Liver (tissue), 8 donors: ENCODE measurements at regions not wholly inside any gene's neighbourhood (a gene's known extent, or its start where the extent isn't known, plus 50 kb on each side); places are given as distances from the start of the nearest gene placed in this dataset.

Source experiments
- DNase-seq: peaks from one replicate; pipeline ENCODE4 v3.0.0-alpha.2; 2017; ENCODE audit warnings: low spot score
- H3K27ac ChIP-seq, 2 donors: one replicate each; pipeline ENCODE4 v1.7.0; 2013; ENCODE audit warnings: inconsistent platforms in 2 of 2, low read length in 2 of 2, control low read depth in 1 of 2, low read depth in 1 of 2, mild to moderate bottlenecking in 1 of 2
- H3K27me3 ChIP-seq, 4 donors: one replicate each; pipeline versions ENCODE4 v1.6.1 to v1.7.0; 2013; ENCODE audit warnings: low read length in 3 of 4, inconsistent platforms in 1 of 4, mild to moderate bottlenecking in 1 of 4, moderate library complexity in 1 of 4; ENCODE audit not compliant: control insufficient read depth in 4 of 4, insufficient read depth in 4 of 4
- H3K36me3 ChIP-seq, 4 donors: one replicate each; pipeline versions ENCODE4 v1.6.1 to v1.7.0; 2013; ENCODE audit warnings: low read length in 3 of 4, mild to moderate bottlenecking in 3 of 4, low read depth in 1 of 4, moderate library complexity in 1 of 4; ENCODE audit not compliant: control insufficient read depth in 4 of 4, insufficient read depth in 3 of 4
- H3K4me1 ChIP-seq, 4 donors: one replicate each; pipeline versions ENCODE4 v1.6.1 to v1.7.0; 2013; ENCODE audit warnings: low read length in 3 of 4, mild to moderate bottlenecking in 3 of 4, moderate library complexity in 1 of 4; ENCODE audit not compliant: control insufficient read depth in 4 of 4, insufficient read depth in 4 of 4
- H3K4me3 ChIP-seq, 3 donors: one replicate each; pipeline versions ENCODE4 v1.6.1 to v1.7.0; 2013; ENCODE audit warnings: low read length in 3 of 3, control low read depth in 1 of 3, low read depth in 1 of 3, mild to moderate bottlenecking in 1 of 3
- H3K9ac ChIP-seq, 2 donors: one replicate each; pipeline ENCODE4 v1.7.0; 2013; ENCODE audit warnings: low read length in 2 of 2, mild to moderate bottlenecking in 2 of 2, moderate library complexity in 2 of 2, control low read depth in 1 of 2, low read depth in 1 of 2
- H3K9me3 ChIP-seq, 4 donors: one replicate each; pipeline versions ENCODE4 v1.6.1 to v1.7.0; 2013; ENCODE audit warnings: low read length in 3 of 4; ENCODE audit not compliant: control insufficient read depth in 4 of 4
- EGR1 ChIP-seq, 2 donors: IDR thresholded peaks; 2 replicates each; pipeline ENCODE4 v1.6.1; 2016 to 2018; ENCODE audit warnings: antibody characterized with exemption in 2 of 2, low read depth in 2 of 2
- FOXA1 ChIP-seq: IDR thresholded peaks from 2 replicates; pipeline ENCODE4 v1.6.1; 2016; ENCODE audit warnings: antibody characterized with exemption
- FOXA2 ChIP-seq: IDR thresholded peaks from 2 replicates; pipeline ENCODE4 v1.6.1; 2016; ENCODE audit warnings: antibody characterized with exemption
- GABPA ChIP-seq, 2 donors: IDR thresholded peaks in 1 of 2; conservative IDR thresholded peaks in 1 of 2; 2 replicates each; pipeline ENCODE4 v1.6.1; 2016; ENCODE audit warnings: antibody characterized with exemption in 2 of 2, mild to moderate bottlenecking in 1 of 2, moderate library complexity in 1 of 2
- HNF4A ChIP-seq, 2 donors: conservative IDR thresholded peaks; 2 replicates each; pipeline ENCODE4 v1.6.1; 2016; ENCODE audit warnings: antibody characterized with exemption in 2 of 2, mild to moderate bottlenecking in 2 of 2
- HNF4G ChIP-seq: IDR thresholded peaks from 2 replicates; pipeline ENCODE4 v1.6.1; 2016; ENCODE audit warnings: antibody characterized with exemption
- JUND ChIP-seq, 2 donors: IDR thresholded peaks; 2 replicates each; pipeline ENCODE4 v1.6.1; 2016; ENCODE audit warnings: antibody characterized with exemption in 2 of 2
- NR2F2 ChIP-seq: IDR thresholded peaks from 2 replicates; pipeline ENCODE4 v1.6.1; 2016; ENCODE audit warnings: antibody characterized with exemption
- RAD21 ChIP-seq, 2 donors: IDR thresholded peaks; 2 replicates each; pipeline ENCODE4 v1.6.1; 2016; ENCODE audit warnings: antibody characterized with exemption in 2 of 2, mild to moderate bottlenecking in 2 of 2
- RXRA ChIP-seq, 2 donors: IDR thresholded peaks; 2 replicates each; pipeline ENCODE4 v1.6.1; 2017 to 2018; ENCODE audit warnings: antibody characterized with exemption in 2 of 2, mild to moderate bottlenecking in 1 of 2
- SP1 ChIP-seq: IDR thresholded peaks from 2 replicates; pipeline ENCODE4 v1.6.1; 2018; ENCODE audit warnings: antibody characterized with exemption, mild to moderate bottlenecking
- TAF1 ChIP-seq: conservative IDR thresholded peaks from 2 replicates; pipeline ENCODE4 v1.6.1; 2016; ENCODE audit warnings: antibody characterized with exemption, mild to moderate bottlenecking
- YY1 ChIP-seq: IDR thresholded peaks from 2 replicates; pipeline ENCODE4 v1.6.1; 2016; ENCODE audit warnings: antibody characterized with exemption, mild to moderate bottlenecking
- WGBS: extraction: QIAGEN DNeasy Blood & Tissue Kit; methylation state at CpG from one replicate; pipeline ENCODE4 v1.1.7; 2013; 5-methylcytosine and 5-hydroxymethylcytosine counted together
- TF ChIP-seq, protein P1 (sequence below): IDR thresholded peaks from 2 replicates; pipeline ENCODE4 v1.6.1; 2016; ENCODE audit warnings: antibody characterized with exemption
- TF ChIP-seq, protein P2 (sequence below): fragments of 150-350 bp; IDR thresholded peaks from 2 replicates; pipeline ENCODE4 v1.5.1; 2017; ENCODE audit warnings: improper control_type of control experiment, low read depth, low read length; ENCODE audit not compliant: missing input control
- TF ChIP-seq, protein P3 (sequence below): IDR thresholded peaks from 2 replicates; pipeline ENCODE4 v1.6.1; 2016; ENCODE audit warnings: antibody characterized with exemption
- TF ChIP-seq, protein P4 (sequence below): IDR thresholded peaks from 2 replicates; pipeline ENCODE4 v1.6.1; 2016; ENCODE audit warnings: antibody characterized with exemption
- donor health status: healthy.
- donor health status: healthy.
- donor health status: healthy.
- donor health status: healthy.
- donor health status: healthy.

DNA sequence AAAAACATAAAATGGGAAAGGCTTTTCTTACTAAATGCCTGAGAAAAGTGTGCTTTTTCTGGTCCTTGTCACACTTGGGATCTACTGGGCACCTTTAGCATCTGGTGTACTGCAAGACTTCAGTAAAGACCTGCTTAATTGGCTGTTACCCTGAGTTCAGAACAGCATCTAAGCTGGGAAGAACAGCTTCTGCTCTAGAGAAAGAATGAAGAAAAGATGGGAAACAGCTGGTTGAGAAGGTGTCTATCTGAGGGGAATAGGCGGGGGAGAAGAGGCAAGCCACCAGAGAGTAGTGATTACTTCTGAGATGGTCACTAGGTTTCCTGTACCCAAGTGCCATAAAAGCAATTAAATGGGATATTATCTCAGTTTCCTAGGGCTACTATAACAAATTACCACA, 128.2 kb upstream of the SPACA1 start:
- no peak overlapping the region for H3K27ac ChIP-seq
- H3K4me3 ChIP-seq = no peak overlapping the region
- H3K9me3 ChIP-seq = no peaks in the 10 kb centered on the region
- no peaks in the 10 kb centered on the region for H3K36me3 ChIP-seq
- TF ChIP-seq, protein P1, sequence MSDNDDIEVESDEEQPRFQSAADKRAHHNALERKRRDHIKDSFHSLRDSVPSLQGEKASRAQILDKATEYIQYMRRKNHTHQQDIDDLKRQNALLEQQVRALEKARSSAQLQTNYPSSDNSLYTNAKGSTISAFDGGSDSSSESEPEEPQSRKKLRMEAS = no peak
- no peak for TF ChIP-seq HNF4G
- TF ChIP-seq GABPA (IDR thresholded peaks at IDR 0.05 in 1 of 2, conservative IDR thresholded peaks at IDR 0.05 in 1 of 2) = no peak
- no peak for TF ChIP-seq FOXA1
- no peak for TF ChIP-seq NR2F2
- TF ChIP-seq RAD21 (IDR thresholded peaks at IDR 0.05) = no peak
- TF ChIP-seq EGR1 (IDR thresholded peaks at IDR 0.05; ENCODE audit: low read depth in 2 of 2) = no peak
- no peak for TF ChIP-seq SP1
- no peak for TF ChIP-seq RXRA (IDR thresholded peaks at IDR 0.05)
- TF ChIP-seq, protein P2, sequence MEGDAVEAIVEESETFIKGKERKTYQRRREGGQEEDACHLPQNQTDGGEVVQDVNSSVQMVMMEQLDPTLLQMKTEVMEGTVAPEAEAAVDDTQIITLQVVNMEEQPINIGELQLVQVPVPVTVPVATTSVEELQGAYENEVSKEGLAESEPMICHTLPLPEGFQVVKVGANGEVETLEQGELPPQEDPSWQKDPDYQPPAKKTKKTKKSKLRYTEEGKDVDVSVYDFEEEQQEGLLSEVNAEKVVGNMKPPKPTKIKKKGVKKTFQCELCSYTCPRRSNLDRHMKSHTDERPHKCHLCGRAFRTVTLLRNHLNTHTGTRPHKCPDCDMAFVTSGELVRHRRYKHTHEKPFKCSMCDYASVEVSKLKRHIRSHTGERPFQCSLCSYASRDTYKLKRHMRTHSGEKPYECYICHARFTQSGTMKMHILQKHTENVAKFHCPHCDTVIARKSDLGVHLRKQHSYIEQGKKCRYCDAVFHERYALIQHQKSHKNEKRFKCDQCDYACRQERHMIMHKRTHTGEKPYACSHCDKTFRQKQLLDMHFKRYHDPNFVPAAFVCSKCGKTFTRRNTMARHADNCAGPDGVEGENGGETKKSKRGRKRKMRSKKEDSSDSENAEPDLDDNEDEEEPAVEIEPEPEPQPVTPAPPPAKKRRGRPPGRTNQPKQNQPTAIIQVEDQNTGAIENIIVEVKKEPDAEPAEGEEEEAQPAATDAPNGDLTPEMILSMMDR = no peak
- TF ChIP-seq HNF4A (conservative IDR thresholded peaks at IDR 0.05) = no peak
- TF ChIP-seq, protein P3, sequence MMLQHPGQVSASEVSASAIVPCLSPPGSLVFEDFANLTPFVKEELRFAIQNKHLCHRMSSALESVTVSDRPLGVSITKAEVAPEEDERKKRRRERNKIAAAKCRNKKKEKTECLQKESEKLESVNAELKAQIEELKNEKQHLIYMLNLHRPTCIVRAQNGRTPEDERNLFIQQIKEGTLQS = no peak
- no peak for TF ChIP-seq YY1
- 95% methylated on average over 1 of the region's 1 CpG for WGBS
- H3K27me3 ChIP-seq = no peaks in the 10 kb centered on the region
- DNase-seq = no peak
- H3K9ac ChIP-seq = no peak overlapping the region
- no peaks in the 10 kb centered on the region for H3K4me1 ChIP-seq

DNA sequence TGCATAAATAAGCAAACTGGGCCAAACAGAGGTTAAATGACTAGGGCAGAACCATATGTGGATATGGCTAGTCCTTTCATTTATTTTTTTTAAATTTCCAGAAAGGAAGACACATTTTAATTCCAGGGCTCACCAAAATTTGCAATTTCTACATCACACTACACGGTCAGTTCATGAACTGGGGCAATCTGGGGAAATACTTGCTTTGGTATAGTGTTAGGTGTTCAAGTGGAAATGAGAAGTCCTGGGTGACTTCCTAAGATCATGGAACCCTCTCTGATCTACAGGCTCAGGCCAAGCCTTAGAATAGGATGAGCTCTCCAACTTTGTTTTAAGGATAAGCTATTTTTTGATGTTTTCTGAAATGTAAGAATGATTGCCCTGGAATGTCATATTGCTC, 128.6 kb upstream of the SPACA1 start:
- no peak overlapping the region for H3K27ac ChIP-seq
- no peak for DNase-seq
- no peaks in the 10 kb centered on the region for H3K4me1 ChIP-seq
- no peak overlapping the region for H3K4me3 ChIP-seq
- H3K9ac ChIP-seq = no peak overlapping the region
- H3K36me3 ChIP-seq = no peaks in the 10 kb centered on the region
- TF ChIP-seq, protein P4, sequence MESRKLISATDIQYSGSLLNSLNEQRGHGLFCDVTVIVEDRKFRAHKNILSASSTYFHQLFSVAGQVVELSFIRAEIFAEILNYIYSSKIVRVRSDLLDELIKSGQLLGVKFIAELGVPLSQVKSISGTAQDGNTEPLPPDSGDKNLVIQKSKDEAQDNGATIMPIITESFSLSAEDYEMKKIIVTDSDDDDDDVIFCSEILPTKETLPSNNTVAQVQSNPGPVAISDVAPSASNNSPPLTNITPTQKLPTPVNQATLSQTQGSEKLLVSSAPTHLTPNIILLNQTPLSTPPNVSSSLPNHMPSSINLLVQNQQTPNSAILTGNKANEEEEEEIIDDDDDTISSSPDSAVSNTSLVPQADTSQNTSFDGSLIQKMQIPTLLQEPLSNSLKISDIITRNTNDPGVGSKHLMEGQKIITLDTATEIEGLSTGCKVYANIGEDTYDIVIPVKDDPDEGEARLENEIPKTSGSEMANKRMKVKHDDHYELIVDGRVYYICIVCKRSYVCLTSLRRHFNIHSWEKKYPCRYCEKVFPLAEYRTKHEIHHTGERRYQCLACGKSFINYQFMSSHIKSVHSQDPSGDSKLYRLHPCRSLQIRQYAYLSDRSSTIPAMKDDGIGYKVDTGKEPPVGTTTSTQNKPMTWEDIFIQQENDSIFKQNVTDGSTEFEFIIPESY = no peak
- TF ChIP-seq, protein P3 = no peak
- TF ChIP-seq NR2F2 (no peak), GABPA (IDR thresholded peaks at IDR 0.05 in 1 of 2, conservative IDR thresholded peaks at IDR 0.05 in 1 of 2) (no peak), SP1 (no peak), HNF4G (no peak), TAF1 (no peak), FOXA2 (no peak), RAD21 (IDR thresholded peaks at IDR 0.05) (no peak), HNF4A (conservative IDR thresholded peaks at IDR 0.05) (no peak), RXRA (IDR thresholded peaks at IDR 0.05) (no peak), JUND (IDR thresholded peaks at IDR 0.05) (no peak), EGR1 (IDR thresholded peaks at IDR 0.05; ENCODE audit: low read depth in 2 of 2) (no peak), FOXA1 (no peak)
- TF ChIP-seq, protein P2 = no peak
- TF ChIP-seq, protein P1 = no peak
- no peaks in the 10 kb centered on the region for H3K27me3 ChIP-seq
- 91% methylated on average over 1 of the region's 1 CpG for WGBS
- no peaks in the 10 kb centered on the region for H3K9me3 ChIP-seq
